ENCODE measurements at regions not wholly inside any gene's neighbourhood (a gene's known extent, or its start where the extent isn't known, plus 50 kb on each side); places are given as distances from the start of the nearest gene placed in this dataset.

- in situ Hi-C loops (cut with HindIII; ENCODE audit: low pct_ligation_motif_present, low pct_unique_long_range_greater_than_20kb, low sequenced_read_pairs): no loop called here
- no peak for DNase-seq
Observed at GRCh38 chr6:53446151-53446550, 97.4 kb upstream of the ELOVL5 start.

GRCh38 chr6:53441761-53442160, 93.0 kb upstream of the ELOVL5 start:
- in situ Hi-C loops (cut with HindIII; ENCODE audit: low pct_ligation_motif_present, low pct_unique_long_range_greater_than_20kb, low sequenced_read_pairs): no loop called here
- no peak for DNase-seq

GRCh38 chr6:53441035-53441493, 92.3 kb upstream of the ELOVL5 start:
- no peak for DNase-seq
- in situ Hi-C loops (cut with HindIII; ENCODE audit: low pct_ligation_motif_present, low pct_unique_long_range_greater_than_20kb, low sequenced_read_pairs): no loop called here

DNA sequence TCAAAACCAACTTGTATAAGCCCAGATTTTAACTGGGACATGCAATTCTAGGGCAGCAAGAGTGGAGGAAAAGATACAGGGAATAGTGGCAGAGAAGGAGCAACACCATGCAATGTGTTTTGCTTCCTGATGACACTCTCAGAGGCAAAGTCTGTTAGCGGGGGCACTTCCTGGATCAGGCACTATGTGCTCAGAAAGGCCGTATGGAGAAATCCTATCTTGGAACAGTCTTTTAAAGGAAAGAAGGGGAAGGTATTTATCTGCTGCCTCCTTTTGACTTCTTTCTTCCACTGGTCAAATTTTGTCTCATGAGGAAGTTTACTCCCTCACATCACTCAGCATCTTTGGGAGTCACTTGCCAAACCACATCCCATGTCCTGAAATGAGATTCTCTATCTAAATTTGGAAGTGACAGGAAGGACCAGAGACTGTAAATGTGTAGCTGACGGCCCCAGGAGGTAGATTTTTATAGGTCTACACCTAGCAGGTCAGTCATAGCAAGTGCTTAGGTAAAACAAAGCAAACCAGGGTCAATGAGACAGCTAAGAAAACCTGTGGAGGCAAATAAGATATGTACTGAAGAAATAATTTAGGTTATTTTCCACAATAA, 91.7 kb upstream of the ELOVL5 start:
- in situ Hi-C loops (cut with HindIII; ENCODE audit: low pct_ligation_motif_present, low pct_unique_long_range_greater_than_20kb, low sequenced_read_pairs): no loop called here
- DNase-seq: no peak

DNA sequence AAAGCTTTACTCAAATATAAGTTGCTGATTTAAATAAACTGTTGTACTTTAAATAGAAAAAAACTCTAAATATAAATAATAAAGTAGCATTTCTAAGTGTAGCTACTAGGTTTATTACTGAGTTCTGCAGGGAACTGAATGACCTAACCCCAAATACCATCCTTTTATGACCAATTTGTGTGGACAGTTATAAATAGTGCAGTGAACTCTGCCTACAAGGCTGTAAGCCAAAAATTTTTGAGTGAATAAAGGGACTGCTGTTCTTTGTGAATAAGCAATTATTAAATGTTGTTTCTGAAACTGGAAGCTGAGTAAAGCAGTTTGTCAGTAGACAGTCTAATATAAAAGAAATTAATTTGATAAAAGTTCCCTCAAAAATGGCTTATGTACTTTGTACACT, 90.8 kb upstream of the ELOVL5 start:
- DNase-seq: no peak
- in situ Hi-C loops (cut with HindIII; ENCODE audit: low pct_ligation_motif_present, low pct_unique_long_range_greater_than_20kb, low sequenced_read_pairs): no loop called here

- in situ Hi-C loops (cut with HindIII; ENCODE audit: low pct_ligation_motif_present, low pct_unique_long_range_greater_than_20kb, low sequenced_read_pairs): no loop called here
- DNase-seq: peak; percentile 76
Observed at GRCh38 chr6:53437557-53438202, 88.9 kb upstream of the ELOVL5 start.

DNA sequence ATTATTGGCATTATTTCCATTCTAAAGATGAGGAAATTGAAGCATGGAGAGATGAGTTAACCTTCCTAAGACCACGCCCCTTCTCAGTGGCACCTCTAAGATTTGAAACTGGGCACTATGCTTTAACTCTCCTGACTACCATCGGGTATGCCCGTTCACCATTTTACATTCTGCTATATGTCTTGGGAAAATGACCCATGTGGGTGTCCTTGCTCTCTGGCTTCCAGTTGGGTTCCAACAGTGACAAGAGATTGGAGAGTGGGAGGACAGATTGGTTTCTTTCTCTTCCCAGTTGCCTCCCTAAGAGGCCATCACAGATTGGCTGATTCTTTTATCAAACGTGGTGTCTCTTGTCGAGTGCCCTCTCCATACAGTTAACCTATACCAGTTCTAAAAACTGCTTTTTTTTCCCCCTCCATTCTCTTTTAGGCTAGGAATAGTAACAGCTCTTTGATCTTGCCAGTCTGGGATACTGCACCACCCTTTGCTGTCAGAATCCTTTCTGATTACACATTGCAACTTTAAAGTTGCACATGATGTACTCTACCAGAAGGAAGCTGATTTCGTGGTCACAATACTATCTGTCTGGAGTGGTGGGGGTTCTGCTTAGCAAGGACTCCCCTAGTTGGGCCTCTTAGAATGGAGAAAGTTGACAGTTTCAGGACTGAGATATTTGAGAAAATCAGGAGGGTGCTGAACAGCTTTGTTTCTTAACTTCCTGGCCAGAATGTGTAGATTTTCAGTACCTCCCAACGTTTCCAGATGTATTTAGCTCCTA, 88.0 kb upstream of the ELOVL5 start:
- no peak for DNase-seq
- in situ Hi-C loops (cut with HindIII; ENCODE audit: low pct_ligation_motif_present, low pct_unique_long_range_greater_than_20kb, low sequenced_read_pairs): no loop called here

- no peak for DNase-seq
- in situ Hi-C loops (cut with HindIII; ENCODE audit: low pct_ligation_motif_present, low pct_unique_long_range_greater_than_20kb, low sequenced_read_pairs): no loop called here
Observed at GRCh38 chr6:53433951-53434285, 85.2 kb upstream of the ELOVL5 start.

GRCh38 chr6:53433261-53433950, 84.7 kb upstream of the ELOVL5 start:
- in situ Hi-C loops (cut with HindIII; ENCODE audit: low pct_ligation_motif_present, low pct_unique_long_range_greater_than_20kb, low sequenced_read_pairs): no loop called here
- no peak for DNase-seq

DNA sequence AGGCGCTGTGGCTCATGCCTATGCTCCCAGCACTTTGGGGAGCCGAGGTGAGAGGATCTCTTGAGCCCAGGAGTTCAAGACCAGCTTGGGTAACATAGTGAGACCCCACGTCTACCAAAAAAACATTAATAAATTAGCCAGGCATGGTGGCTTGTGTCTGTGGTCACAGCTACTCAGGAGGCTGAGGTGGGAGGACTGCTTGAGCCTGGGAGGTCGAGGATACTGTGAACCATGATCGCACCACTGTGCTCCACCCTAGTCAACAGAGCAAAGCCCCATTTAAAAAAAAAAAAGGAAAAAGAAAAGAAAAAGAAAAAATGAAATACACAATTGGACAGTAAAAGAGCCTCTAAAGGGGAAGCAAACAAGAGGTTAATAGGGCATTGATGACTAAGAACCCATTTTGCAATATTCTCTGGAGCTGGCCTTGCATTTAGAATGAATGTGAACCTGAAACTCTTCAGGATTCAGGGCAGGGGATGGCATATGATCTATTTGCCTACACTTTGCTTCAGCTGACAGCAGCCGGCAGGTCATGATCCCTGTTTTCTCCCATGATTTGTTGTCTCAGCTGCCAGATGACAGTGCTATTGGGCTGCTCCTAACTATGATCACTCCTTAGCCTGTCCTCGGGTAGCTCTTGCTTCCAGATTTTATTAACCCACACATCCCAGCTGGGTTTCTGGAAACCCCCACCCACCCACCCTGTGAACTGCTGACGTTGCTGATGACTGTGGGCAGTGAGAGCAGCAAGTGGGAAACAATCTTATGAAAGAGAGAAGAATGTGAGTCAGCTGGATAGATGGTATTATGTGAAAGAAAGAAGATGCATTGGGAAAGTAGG, 83.8 kb upstream of the ELOVL5 start:
- in situ Hi-C loops (cut with HindIII; ENCODE audit: low pct_ligation_motif_present, low pct_unique_long_range_greater_than_20kb, low sequenced_read_pairs): no loop called here

GRCh38 chr6:53431704-53432103, 83.0 kb upstream of the ELOVL5 start:
- DNase-seq: no peak
- in situ Hi-C loops (cut with HindIII; ENCODE audit: low pct_ligation_motif_present, low pct_unique_long_range_greater_than_20kb, low sequenced_read_pairs): no loop called here

More for the DNA sequence above, 83.8 kb upstream of the ELOVL5 start:
- DNase-seq: no peak

GRCh38 chr6:53429401-53429800, 80.7 kb upstream of the ELOVL5 start:
- in situ Hi-C loops (cut with HindIII; ENCODE audit: low pct_ligation_motif_present, low pct_unique_long_range_greater_than_20kb, low sequenced_read_pairs): no loop called here
- DNase-seq: no peak

- in situ Hi-C loops (cut with HindIII; ENCODE audit: low pct_ligation_motif_present, low pct_unique_long_range_greater_than_20kb, low sequenced_read_pairs): no loop called here
Observed at GRCh38 chr6:53428886-53429285, 80.1 kb upstream of the ELOVL5 start.

GRCh38 chr6:53426667-53427270, 78.0 kb upstream of the ELOVL5 start:
- in situ Hi-C loops (cut with HindIII; ENCODE audit: low pct_ligation_motif_present, low pct_unique_long_range_greater_than_20kb, low sequenced_read_pairs): no loop called here

More at GRCh38 chr6:53428886-53429285, 80.1 kb upstream of the ELOVL5 start:
- no peak for DNase-seq

DNA sequence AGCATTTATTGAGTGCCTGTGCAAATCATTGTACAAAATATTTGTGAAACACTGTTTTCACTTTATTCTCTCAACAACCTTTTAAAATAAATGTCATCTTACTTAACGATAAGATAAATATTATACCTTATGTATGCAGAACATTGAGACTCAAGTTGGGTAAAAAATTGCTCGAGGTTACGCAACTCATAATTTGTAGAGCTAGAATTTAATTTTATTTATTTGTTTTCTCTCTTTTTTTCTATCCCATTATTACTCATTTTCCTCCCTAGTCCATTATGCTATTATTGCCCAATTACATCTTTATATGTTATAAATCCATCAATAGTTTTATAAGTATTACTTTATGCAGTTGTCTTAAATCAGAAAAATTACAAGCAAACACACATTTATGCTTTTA, 77.4 kb upstream of the ELOVL5 start:
- in situ Hi-C loops (cut with HindIII; ENCODE audit: low pct_ligation_motif_present, low pct_unique_long_range_greater_than_20kb, low sequenced_read_pairs): no loop called here
- DNase-seq: no peak

More at GRCh38 chr6:53426667-53427270, 78.0 kb upstream of the ELOVL5 start:
- DNase-seq: no peak

DNA sequence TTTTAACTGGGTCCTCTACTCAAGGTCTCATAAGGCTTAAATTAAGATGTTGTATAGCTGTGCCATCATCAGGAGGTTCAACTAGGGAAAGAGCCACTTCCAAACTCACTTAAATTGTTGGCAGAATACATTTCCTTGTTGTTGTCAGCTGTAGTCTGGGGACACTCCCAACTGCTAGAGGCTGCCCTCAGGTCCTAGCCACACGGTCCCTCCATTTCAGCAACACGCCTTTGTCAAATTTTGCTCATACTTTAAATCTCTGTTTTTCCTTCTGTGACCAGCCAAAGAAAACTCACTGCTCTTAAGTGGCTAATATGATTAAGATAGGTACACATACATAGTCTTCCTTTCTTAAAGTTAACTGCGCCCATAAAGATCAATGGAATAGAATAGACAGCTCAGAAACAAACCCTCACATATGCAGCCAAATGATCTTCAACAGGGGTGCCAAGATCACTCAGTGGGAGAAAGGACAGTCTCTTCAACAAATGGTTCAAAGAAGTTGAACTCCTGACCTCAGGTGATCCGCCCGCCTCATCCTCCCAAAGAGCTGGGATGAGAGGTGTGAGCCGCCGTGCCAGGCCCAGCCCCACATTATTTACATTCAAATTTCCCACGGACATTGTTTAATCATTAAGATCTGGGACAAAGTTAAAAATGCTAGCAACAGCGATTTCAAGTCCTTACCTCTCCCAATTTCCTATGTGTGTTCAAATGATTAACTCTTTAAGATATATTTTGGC, 76.4 kb upstream of the ELOVL5 start:
- in situ Hi-C loops (cut with HindIII; ENCODE audit: low pct_ligation_motif_present, low pct_unique_long_range_greater_than_20kb, low sequenced_read_pairs): no loop called here

GRCh38 chr6:53424300-53424699, 75.5 kb upstream of the ELOVL5 start:
- in situ Hi-C loops (cut with HindIII; ENCODE audit: low pct_ligation_motif_present, low pct_unique_long_range_greater_than_20kb, low sequenced_read_pairs): no loop called here
- DNase-seq: no peak

More for the DNA sequence above, 76.4 kb upstream of the ELOVL5 start:
- no peak for DNase-seq

All from ACHN (cell line).